A204.1 (cell line): ENCODE measurements at regions not wholly inside any gene's neighbourhood (a gene's known extent, or its start where the extent isn't known, plus 50 kb on each side); places are given as distances from the start of the nearest gene placed in this dataset.
"Not testable (repeated sequence)": the region's sequence is repeated elsewhere in the genome, so short reads cannot be mapped to it uniquely, and the experiment has no call there.

Source experiments
- FAIRE-seq: peaks from 2 replicates; lab custom pipeline; 2012; peaks lifted over from hg19 to GRCh38; lab: Jason Lieb, UNC

DNA sequence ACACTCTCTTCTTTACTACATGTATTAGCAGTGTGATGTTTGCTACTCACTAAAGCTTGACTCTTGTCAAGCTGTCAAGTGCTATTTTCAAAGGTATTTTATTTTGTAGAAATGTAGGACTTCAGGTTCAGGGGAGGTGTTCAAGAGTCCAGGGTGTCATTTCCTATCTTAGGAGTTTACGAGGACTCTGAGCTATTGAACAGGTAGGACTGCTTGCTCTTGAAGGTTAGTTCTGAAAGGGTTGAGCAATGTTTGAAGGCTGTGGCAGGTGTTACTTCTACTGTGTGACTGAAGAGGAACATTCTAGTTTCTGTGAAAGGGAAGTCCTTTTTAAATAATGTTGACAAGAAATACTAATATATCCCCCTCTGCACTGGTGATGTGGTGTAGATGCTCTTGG is 1151.2 kb downstream of the PDHA2 start:
- FAIRE-seq: no peak

DNA sequence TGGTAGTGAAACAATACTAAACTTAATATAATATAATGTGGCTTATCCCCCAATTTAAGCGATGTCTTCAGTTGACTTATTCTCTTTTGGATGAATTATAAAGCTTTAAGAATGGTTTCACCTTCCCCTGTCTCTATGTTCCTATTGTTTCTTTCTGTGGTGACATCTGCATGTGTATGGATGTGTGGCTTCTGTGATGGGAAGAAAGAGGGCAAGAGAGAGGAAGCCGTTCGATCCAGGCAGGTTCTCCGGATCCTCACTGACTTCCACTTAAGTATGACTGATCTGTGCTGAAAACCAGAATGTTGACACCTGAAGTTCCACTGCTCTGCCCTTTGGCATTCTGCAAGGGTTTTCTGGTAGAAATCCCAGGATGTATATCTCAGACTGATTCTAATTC is 1150.8 kb downstream of the STPG2 start:
- no peak for FAIRE-seq

DNA sequence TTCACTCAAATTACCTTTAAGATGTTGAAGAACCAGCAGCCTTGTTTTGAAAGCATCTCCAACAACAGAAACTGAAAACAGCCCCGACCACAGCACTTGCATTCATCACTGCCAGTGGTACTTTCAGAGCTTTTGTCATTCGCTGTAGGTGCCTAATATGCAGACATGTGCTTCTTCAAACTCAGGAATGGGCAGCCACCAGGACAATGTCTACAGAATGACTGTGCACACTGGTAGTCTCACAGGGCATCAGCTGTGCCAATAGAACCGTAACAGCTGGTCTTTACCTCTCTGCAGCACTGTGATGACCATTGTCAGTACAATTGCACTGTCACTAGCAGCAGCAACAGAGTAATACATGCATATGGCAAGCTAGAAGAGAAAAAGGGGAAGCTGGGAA is 1149.7 kb downstream of the STPG2 start:
- FAIRE-seq: no peak

DNA sequence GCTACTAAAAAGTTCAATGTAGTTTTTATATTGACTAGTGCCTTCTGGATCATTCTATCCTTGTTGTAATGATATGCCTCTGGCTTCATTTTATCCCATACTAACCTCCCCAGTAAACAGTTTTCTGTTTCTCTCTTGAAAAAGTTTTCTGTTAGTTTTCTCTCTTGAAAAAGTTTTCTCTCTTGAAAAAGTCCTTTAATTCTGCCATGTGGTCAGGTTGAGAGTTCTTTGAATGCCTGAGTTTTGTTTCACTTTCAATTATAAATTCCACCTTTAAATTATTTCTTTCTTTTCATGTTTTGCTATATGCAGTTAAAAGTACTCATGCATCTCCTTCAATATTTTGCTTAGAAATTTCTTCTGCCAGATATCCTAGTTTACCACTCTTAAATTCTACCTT is 1139.6 kb downstream of the STPG2 start:
- FAIRE-seq: no peak

DNA sequence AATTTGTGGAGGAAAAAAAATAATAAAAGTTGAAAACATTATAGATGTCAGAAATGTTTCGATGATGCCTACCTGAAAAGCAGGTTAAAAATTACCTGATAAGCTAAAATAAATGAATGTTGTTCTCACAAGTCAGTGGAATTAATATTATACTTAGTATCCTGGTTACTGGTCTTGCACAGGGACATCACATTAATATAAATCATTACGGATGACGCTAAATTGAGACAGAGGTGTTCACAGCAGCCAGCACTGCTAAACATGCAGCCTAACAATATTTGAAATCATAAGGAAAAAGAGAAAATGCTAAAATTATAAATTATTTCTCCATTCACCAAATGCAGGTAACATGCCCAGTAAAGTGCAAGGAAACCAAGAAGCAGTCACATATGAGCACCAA is 1130.0 kb downstream of the STPG2 start:
- FAIRE-seq: no peak

DNA sequence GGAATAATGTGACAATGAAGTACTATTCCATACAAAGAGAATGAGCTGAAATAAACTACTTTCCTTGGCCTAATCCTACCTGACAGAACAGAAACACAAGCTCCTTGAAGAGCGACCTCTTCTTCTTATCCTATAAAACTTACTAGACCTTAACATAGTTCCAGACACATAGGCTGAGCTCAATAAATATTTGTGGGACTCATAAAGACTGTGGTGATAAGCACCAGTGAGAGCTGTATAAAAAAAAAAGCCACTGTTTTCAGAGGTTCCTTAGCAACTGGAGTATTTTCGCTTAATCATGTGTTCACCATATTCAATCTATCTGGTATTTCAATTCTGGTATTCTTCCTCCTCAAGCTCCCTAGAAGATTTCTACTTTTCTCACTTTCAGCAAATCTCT is 1129.6 kb downstream of the STPG2 start:
- FAIRE-seq: no peak

DNA sequence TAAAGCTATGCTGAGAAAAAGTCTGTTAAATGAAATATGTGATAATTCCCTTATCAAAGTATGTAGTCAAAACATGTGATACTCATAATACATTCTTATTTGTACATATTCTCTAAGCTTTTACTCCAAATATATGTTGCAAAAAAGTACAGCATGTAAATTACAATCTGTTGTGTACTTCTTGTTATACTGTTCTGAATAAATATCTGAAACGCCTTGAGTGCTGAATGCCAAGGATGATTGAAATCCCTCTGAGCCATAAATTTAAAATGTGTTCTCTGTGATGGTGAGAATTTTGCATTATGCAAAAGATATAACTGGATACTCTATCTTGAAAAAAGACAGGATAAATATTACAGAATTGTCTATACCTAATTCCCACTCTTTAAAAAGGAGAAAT is 1128.0 kb downstream of the STPG2 start:
- FAIRE-seq: no peak

DNA sequence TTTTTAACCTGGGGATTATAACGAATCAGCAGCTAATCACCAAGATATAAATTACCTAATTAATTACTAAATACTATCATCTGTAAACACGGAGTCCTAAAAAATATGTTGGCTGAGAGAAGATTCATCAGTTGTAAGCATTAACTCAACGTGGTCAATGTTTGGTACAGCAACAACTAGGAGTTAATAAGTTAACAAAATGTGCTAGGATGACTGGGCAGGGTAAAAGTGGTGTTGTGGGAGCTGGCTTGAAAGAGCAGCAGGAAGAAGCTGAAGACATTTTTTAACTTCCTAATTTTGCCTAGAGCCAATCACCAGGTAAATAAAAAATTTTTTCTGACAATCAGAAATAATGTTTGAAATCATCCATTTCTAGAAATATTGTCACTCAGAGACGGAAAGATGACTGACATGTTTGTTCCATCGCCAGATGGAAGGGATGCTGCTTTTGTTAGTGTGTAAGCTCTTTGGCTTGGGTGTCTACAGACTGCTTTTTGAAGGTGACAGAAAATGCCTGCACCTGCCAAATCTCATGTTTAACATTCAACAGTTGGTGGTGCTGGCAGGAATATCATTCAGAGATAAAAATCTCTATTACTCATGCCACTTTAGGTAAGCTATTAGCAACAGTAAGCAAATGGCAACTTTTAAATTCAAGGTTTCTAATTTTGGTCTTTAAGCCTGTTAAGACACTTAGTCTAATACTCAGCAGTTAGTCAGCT is 1126.9 kb downstream of the STPG2 start:
- FAIRE-seq: no peak

DNA sequence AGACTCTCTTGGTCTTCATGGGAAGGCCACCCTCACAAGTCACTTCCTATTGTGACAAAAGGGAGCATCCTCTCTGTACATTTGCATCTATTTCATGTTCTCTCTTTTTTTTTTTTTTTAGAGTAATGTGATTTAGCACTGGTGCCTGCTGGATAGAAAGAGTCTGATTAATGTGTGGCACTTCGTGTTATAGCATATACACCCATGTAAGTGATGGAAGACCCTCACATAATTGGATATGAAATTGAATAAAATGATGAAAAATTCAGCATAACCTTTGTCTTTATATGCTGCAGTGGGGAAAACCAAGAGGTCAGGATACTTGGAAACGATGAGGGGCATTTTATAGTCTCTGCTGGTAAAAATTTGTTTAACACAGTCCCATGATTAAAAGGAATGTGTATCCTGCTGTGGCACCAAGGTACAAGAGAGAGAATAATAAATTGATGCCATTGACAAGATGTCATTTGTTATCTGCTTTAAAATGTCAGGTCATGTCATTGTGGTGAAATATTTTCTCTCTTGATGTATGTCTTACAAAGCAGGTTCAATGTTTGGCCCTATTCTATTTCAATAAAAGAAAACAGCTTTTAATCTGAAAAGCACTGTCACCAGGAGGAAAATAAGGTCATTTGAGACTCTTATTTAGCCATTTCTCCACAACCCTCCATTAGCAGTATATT is 1115.4 kb downstream of the STPG2 start:
- FAIRE-seq: no peak

DNA sequence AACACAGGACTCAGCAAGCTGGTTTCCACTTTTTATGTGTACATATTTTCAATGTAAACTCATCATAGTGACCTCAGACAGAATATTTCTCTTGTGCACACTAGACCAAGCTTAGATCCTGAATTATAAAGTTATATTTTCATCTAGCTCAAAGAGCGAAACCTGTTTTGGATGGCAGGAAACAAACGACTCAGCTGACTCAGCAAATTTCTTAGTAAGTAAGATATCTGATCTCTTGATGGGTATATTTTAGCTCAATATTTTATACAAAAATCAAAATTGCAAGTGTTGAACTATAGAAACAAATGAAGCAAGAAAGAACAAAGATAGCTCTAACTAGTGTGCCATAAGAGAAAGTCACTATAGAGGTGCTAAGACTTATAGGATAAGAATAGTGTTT is 1114.5 kb downstream of the STPG2 start:
- no peak for FAIRE-seq

DNA sequence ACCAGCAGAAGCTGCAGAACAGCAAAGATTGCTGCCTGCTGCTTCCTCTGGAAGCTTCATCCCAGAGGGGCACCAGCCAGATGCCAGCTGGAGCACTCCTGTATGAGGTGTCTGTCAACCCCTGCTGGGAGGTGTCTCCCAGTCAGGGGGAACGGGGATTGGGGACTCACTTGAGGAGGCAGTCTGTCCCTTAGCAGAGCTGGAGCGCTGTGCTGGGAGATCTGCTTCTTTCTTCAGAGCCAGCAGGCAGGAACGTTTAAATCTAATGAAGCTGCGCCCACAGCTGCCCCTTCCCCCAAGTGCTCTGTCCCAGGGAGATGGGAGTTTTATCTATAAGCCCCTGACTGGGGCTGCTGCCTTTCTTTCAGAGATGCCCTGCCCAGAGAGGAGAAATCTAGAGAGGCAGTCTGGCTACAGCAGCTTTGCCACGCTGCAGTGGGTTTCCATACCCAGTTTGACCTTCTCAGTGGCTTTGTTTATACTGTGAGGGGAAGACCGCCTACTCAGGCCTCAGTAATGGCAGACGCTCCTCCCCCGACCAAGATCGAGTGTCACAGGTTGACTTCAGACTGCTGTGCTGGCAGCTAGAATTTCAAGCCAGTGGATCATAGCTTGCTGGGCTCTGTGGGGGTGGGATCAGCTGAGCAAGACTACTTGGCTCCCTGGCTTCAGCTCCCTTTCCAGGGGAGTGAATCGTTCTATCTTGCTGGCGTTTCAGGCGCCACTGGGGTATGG is 1105.7 kb downstream of the STPG2 start:
- not testable (repeated sequence) for FAIRE-seq

DNA sequence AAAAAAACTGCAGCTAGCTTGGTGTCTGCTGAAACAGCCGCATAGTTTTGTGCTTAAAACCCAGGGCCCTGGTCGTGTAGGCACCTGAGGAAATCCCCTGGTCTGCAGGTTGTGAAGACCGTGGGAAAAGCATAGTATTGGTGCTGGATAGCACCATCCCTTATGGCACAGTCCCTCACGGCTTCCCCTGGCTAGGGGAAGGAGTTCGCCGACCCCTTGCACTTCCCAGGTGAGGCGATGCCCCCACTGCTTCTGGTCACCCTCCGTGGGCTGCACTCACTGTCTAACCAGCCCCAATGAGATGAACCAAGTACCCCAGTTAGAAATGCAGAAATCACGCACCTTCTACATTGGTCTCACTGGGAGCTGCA is 1105.1 kb downstream of the STPG2 start:
- no peak for FAIRE-seq

DNA sequence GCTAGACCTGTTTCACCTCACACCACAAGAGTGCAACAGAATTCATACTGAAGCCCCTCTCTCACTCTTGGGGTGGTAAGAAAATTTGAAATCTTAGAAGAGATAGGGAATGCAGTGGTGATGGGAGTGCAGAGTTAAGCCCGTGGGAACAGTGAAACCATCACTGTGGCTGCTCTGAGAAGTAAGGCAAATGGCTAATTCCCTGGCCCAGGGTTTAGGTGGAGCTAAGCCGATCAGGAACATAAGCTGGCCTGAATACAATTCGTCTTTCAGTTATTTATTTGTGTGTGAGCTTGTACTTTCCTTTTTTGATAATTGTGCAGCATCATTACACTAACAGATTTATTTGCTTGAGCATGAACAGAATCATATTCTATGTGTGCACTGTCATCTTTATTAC is 1070.6 kb downstream of the STPG2 start:
- no peak for FAIRE-seq

DNA sequence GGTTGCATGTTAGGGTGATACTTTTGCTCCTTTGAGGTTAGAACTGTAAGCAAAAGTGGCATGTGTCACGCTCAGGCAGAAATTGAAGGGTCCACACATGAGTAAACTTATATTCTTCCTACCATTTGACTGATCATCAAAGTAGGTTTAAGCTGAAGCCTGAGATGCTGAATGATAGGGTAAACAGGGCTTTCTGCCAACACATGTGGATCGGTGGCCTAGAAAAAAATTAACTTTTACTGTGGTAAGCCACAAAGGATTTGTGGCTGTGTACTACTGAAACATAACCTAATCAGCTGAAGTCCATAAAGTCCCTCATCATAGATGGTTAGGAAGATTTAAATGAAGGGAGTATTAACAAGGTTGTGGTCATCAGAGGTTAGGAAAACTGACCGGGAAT is 1070.1 kb downstream of the STPG2 start:
- FAIRE-seq: no peak

DNA sequence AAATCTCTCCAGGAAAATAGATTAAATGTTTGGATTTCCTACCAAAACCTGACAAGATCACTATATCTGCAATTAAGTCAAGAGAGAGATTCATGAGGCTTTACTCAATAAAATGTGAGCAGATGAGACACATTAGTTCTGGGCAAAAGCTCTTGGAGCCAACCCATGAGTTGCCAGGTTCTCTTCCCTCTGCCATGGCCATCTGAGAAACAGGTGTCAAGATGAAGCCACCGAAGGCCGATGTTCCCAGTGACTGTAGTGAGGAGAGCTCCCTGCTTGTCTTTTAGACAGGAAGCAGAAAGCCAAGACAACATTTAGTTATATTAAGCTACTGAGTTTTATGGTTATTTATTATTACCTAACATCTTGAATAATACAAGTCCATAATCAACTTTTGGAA is 1068.7 kb downstream of the STPG2 start:
- no peak for FAIRE-seq

DNA sequence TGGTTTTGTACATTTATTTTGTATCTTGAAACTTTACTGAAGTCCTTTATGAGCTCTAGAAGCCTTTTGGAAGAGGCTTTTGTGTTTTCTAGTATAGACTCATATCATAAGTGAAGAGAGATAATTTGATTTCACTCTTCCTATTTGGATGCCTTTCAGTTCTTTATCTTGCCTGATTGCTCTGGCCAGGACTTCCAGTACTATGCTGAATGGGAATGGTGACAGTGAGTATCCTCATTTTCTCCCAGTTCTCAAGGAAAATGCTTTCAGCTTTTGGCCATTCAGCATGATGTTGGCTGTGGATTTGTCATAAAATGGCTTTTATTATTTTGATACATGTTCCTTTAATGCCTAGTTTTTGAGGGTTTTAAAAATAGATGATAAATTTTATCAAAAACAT is 1061.3 kb downstream of the STPG2 start:
- FAIRE-seq: no peak

DNA sequence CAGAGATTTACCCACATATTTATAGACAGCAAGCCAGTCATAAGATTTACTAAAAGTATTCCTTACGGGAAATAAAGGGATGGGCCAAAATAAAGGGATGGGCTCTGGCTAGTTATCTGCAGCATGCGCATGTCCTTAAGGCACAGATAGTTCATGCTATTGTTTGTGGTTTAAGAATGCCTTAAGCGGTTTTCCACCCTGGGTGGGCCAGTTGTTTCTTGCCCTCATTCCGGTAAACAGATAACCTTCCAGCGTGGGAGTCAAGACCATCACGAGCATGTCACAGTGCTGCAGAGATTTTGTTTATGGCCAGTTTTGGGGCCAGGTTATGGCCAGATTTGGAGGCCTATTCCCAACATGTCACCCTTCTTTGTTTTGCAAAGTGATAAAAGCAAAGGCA is 1046.2 kb downstream of the STPG2 start:
- not testable (repeated sequence) for FAIRE-seq

DNA sequence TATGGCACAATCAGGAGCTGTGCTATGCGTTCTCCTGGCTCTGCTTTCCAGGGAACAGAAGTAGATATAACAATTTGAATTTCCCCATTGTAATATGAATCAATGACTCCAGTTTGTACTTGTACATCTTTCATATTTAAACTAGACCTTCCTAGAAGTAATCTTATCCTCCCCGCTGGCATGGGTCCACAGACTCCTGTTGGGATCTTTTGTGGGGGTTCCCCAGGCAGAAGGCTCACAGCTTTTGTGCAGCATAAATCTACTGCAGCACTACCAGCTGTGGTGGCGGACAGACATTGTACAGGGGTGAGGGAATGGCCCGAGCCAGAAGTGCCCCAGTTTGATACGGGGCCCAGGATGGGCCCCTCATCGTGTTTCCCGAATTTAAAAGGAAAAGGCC is 1042.1 kb downstream of the STPG2 start:
- not testable (repeated sequence) for FAIRE-seq

DNA sequence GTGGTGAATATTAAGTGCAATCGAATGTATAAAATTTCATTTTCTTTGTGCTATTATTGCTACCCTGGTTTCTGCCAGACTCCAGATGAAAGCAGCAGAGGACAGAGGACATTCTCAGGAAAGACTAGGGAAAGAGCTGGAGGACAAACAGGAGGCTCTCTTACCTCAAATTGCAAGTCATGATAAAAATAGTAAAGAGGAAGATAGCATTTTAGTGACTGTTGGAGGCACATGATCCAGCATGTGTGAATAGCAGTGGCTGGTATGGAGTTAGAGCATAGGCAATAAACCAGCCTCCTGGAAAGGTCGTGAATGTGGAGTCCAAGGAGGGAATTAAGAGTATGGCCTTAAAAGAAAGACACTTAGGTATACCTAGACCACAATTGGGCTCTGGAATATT is 1040.0 kb downstream of the STPG2 start:
- FAIRE-seq: no peak

DNA sequence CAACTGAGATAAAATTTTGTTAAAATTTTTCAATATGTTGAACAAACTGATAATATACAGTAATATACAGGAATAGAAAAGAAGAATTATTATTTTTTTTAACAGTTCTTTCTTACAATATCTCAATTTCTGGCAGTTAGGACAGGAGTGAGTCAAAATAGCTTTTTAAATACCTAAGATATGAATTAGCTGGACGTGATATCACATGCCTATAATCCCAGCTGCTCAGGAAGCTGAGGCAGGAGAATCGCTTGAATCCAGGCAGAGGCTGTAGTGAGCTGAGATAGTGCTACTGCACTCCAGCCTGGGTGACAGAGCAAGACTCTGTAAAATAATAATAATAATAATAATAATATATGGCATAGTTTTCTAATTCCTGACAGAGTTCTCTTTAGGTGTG is 1039.3 kb downstream of the STPG2 start:
- no peak for FAIRE-seq

DNA sequence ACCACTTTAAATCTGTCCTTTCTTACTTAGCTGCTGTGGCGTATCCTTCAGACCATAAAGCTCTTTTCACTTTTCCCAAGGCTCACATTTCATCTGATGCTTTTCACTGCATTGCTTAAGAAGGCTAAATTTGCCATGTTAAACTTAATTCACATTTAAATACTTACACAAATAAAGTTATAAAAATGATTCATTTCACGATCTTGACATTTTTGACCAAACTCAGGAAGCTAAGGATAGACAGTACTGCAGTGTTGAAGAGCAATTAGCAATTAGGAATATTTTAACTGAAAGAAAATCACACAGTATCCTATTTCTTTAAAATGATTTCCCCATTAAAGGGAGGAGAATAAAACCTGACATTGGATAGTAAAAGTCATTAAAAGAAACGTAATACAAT is 1038.6 kb downstream of the STPG2 start:
- FAIRE-seq: no peak

DNA sequence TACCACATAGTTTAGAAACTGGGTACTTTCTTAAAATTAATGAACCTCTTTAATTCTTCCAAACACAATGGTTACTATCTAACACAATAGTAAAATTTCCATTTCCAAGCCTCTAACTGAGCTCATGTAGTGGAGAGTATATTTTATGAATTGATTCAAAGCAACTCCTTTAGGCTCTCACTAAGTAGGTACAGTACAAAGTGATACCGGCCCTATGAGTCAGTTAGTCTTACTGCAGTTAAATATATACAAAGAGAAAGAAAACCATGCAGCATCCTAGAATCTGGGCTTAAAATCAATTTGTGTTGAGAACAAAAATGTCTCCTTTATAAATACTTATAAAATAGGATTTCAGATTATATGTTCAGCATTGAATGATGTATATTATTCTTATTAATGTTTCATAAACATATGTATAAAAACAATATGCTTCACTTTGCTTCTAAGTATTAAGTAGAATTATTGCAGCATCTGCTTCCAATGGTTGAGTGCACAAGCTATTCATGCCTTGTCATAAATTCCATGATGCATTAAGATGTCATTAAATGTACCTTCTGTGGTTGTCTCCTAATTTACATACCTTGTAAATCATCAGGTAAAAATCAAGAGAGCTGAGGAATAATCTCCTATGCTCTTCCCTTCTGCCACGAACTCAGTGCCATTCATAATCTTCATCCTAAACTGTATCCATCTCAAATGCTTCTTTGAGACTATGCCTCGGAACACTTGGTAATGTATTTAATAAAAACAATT is 1037.8 kb downstream of the STPG2 start:
- FAIRE-seq: no peak

DNA sequence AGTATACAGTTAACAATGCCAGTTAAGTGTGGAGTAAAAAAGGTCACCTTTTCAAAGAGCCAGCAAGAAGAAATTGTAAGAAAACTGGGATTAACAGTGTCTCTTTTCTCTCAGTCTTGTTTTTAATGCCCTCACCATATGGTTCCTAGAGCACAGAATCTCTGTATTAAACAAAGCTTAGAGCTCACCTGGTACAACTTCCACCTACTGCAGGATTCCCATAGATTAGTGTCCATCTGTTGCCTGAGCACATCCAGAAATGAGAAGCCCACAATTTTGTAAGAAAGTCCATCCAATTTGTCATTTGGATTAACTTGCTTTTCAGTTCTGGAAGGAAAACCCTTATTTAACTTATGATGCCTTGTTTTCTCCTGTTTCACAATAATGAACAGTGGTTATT is 1037.1 kb downstream of the STPG2 start:
- no peak for FAIRE-seq
